Renal pelvis (tissue), 1 donor: ENCODE measurements at regions not wholly inside any gene's neighbourhood (a gene's known extent, or its start where the extent isn't known, plus 50 kb on each side); places are given as distances from the start of the nearest gene placed in this dataset.

ENCODE experiments used
- DNase-seq: peaks from one replicate; pipeline ENCODE4 v3.0.0-alpha.2; 2013

GRCh38 chr10:4265964-4266363, 481.0 kb upstream of the KLF6 start:
- DNase-seq = no peak

DNA sequence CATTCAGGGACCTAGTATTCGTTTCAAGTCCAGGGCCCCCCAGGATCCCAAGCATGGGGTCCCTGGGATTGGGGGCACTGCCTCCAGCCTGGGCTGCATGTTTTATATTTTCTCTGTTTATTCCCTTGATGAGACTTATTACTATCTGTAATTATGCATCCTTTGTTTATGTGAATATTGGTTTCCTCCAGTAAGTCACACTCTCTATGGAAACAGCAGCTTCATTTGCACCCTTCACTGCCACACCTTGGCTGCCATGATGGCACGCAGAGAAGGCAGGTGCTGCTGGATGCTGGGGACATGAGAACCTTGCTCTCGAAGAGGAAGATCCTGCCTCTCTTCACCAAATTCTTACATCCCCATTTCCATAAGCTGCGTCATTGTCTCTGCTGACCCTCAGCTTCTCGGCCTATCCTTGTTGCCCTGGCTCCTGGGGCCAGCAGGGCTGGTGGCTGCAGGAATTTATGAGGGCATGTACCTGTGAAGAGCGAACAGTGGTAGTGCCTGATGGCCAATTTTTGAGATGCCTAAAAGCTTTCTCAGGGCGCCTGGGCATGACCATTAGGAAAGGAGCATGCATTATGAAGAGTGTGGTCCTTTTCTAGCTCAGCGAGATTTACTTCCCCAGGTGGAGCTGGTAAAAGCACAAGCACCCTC, 479.3 kb upstream of the KLF6 start:
- DNase-seq = no peak

DNA sequence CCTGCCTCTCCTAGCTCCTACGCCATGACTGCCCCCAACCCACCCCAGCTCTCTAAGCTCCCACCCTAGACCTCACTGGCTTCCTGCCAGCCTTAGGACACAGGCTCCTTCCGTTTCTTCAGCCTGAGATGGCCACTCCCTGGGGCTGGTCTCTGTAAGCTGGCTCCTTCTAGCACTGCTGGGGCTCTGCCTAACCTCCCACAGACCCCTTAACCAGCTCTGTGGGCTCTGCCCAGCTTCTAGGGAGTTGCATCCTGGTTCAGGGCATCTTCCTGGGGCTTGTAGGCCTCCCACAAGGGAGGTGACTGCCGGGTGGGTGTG, 478.6 kb upstream of the KLF6 start:
- DNase-seq = no peak

GRCh38 chr10:4262870-4263600, 478.0 kb upstream of the KLF6 start:
- DNase-seq = no peak

- DNase-seq = no peak
Observed at GRCh38 chr10:4262449-4262848, 477.4 kb upstream of the KLF6 start.

DNA sequence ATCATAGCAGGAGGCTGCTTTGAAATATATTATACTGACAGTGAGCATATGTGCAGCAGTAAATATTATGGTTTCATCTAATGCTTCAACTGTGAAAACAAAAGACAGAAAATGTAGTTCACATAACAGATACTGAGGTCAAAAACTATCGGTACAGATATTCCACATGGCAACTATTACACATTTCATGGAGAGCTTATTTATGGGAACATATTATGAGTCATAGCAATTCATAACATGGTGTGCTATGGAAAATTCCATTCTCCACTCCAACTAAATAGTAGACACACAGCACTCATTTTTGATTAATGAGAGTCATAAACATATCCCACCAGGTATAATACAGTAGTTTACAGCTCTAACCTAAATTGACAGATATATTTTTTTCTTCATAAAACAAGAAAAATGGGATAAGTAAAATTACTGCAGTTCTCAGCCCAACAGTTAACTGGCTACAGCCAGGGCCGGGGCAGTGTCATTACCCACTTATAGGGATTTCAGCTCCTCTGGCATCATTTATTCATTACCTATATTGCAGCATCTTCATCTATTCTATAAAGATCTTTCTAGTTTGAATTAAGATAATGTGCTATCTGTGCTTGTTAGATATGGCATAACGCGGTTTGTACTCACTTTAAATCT, 475.6 kb upstream of the KLF6 start:
- DNase-seq = no peak

- DNase-seq = no peak
Observed at GRCh38 chr10:4257939-4258465, 473.0 kb upstream of the KLF6 start.

GRCh38 chr10:4256971-4257370, 472.0 kb upstream of the KLF6 start:
- DNase-seq = no peak

- no peak for DNase-seq
Observed at GRCh38 chr10:4255751-4256150, 470.7 kb upstream of the KLF6 start.

DNA sequence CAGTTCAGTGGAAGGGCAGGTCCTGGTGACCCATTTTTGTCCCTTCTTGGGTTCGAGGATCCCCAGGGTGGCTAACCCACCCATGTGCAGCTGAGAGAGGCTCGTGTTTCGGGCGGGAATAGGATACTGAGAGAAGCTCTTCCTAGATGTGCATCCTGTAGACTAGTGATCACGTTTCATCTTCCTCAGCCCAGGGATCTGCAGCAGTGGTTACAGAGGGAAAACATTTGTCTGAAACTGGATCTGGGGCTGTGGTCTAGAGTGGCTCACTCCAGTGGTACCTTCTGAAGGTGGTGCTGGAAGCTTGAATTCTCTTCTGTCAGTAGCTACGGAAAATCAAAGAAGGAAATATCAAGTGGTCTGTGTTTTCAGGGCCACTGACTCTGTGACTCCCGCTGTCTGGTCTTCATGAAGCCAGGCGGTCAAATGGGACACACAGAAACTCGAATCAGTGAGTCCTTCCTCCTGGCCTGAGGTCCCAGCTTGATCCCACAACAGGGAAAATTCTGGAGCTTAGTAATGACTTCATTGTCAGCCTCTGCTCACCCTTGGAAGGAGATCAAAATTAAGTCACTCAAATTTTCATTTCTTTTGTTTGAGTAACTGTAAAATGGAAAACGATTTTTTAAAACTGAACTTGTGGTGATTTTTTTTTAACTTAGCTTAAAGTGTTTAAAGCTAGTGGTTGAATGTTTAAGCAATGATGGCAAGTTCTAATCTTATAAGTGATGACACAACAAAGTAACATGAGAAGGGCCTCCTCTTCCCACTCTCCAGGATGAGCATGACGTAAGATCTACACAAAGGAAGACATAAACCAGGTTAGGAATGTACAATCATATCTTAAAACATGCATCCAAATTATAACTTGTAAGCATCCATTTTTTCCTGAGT, 469.3 kb upstream of the KLF6 start:
- DNase-seq = no peak

DNA sequence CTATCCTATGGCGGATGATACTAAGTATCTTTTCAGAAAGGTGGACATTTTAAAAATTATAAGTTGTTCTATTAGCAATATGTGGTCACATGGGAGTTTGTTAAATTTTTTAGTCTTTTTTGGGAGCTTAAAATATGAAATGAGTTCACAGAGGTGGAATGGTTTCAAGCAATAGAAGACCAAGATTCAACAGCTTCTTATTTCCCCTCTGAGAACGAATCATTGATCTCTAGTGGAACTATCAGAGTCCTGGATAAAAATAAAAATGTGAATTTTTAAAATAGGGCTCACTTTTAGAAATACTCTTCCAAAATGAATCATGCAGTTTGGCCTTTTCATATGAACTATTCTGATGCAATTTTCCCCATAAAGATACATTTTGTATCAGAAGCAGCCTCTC, 467.7 kb upstream of the KLF6 start:
- no peak for DNase-seq

DNA sequence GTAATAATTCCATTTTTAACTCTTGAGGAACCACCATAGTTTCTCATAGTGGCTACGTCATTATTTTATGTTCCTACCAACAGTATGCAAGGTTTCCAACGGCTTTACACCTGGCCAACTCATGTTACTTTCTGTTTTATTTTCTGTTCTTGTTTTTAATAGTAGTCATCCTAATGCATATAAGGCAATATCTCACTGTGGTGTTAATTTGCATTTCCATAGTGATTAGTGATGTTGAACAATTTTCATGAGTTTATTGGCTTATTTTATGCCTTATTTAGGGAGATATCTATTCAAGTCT, 465.5 kb upstream of the KLF6 start:
- DNase-seq = no peak

GRCh38 chr10:4249841-4250586, 465.0 kb upstream of the KLF6 start:
- DNase-seq = no peak

- no peak for DNase-seq
Observed at GRCh38 chr10:4247379-4247778, 462.4 kb upstream of the KLF6 start.

- DNase-seq = no peak
Observed at GRCh38 chr10:4246881-4247358, 461.9 kb upstream of the KLF6 start.

GRCh38 chr10:4243651-4244050, 458.6 kb upstream of the KLF6 start:
- no peak for DNase-seq

DNA sequence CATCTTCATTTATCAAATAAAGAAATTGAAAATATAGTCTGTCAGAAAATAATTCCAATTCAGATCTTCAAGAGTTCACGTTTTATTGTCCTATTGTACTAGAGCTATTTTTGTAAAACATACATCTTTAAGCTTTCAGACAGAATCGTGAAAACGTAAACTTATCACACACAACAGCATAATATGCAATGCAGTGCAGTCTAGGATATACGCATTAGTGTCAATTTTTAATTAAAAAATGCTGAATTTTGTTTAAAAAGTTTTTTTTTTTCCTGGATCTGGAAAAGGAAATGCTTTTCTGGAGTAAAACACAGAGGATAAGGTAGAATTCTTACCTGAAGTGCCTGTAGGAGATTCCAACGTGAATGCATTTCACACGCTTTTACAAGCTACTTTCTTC, 458.2 kb upstream of the KLF6 start:
- no peak for DNase-seq

DNA sequence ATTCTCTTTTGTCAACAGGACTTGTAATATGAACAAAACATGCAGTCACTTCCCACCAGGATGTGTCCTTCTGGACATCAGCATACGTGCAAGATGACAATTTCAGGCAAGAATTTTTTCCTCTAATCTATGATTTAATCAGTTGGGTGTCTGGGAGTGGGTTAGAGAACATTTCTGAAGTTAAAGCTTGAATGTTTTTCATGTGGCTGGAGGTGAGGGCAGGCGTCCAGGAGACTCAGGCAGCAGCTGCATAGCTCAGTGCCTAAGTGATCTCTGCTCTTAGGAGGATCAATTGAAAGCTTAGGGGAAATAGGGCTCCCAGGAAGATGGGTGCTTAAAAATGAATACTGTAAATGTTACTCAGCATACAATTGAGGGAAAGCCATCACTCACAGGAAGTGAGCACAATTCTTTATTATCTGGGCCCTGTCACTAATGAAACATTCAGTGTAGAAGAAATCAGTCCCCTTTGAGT, 457.6 kb upstream of the KLF6 start:
- DNase-seq = no peak

GRCh38 chr10:4241724-4242345, 456.8 kb upstream of the KLF6 start:
- DNase-seq = peak; percentile 76

GRCh38 chr10:4240608-4241197, 455.7 kb upstream of the KLF6 start:
- no peak for DNase-seq

- no peak for DNase-seq
Observed at GRCh38 chr10:4239186-4239585, 454.2 kb upstream of the KLF6 start.
